ENCODE measurements at regions not wholly inside any gene's neighbourhood (a gene's known extent, or its start where the extent isn't known, plus 50 kb on each side); places are given as distances from the start of the nearest gene placed in this dataset.

DNA sequence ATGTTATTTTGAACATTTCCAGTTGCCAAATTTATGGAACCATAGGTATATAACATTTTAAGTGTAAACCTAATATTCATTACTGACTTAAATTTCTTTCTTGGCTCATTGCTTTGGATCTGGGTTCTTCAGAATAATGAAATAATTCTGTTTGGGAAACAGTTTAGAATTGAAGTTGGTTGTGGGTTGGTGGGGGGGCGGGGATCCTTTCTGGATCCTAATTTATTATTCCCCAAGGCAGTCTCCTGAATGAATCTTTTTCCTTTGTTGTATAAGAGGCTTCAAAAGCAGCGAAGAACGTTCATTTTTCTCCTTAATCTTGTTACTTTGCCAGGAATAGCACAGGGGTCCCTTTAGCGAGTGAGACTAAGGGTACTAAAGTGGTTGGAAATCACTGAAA is 325.5 kb downstream of the FOXG1 start:
- H3K9ac ChIP-seq (ENCODE audit: low read depth, low read length): no peak overlapping the region
- no peak overlapping the region for H3K56ac ChIP-seq (ENCODE audit: extremely low read depth, insufficient read depth, low read length)
- no peak overlapping the region for H2AK9ac ChIP-seq (replicated peaks; ENCODE audit: low read depth, low read length, poor library complexity)
- H3K27ac ChIP-seq (ENCODE audit: insufficient read depth, low read length): no peak overlapping the region
- H2AK5ac ChIP-seq (ENCODE audit: low read depth, low read length): no peak overlapping the region
- H3K27me3 ChIP-seq (ENCODE audit: control insufficient read depth, insufficient read depth, low read length): no peaks in the 10 kb centered on the region; the same call in 1 of the 2 replicates
- H3K9me3 ChIP-seq (ENCODE audit: control insufficient read depth, insufficient read depth, low read length): no peaks in the 10 kb centered on the region
- no CpG with 5 or more reads among the region's 4 CpGs for WGBS, 2 experiments (ENCODE audit: extremely low coverage in 2 of 2, insufficient read length in 1 of 2)
- no peaks in the 10 kb centered on the region for H4K20me1 ChIP-seq (ENCODE audit: insufficient read depth, low read length)
- CTCF ChIA-PET: no interaction called here
- dilution Hi-C loops (cut with HindIII; ENCODE audit: low sequenced_read_pairs, unreplicated experiment): no loop called here
- no peak overlapping the region for H2BK15ac ChIP-seq (ENCODE audit: low read depth, low read length)
- H3K14ac ChIP-seq (replicated peaks; ENCODE audit: low read depth, low read length): no peak overlapping the region
- POLR2A ChIA-PET (ENCODE audit: unreplicated experiment): no interaction called here
- H2BK5ac ChIP-seq (ENCODE audit: low read depth, low read length, poor library complexity, severe bottlenecking): no peak overlapping the region
- H3K4me2 ChIP-seq (ENCODE audit: low read depth, low read length): no peak overlapping the region
- no peak overlapping the region for H4K8ac ChIP-seq (ENCODE audit: low read depth in 2 of 2, low read length in 2 of 2)
- no peak for TF ChIP-seq RFX5 (IDR thresholded peaks at IDR 0.05; ENCODE audit: low read depth, low read length)
- TF ChIP-seq, protein P1, sequence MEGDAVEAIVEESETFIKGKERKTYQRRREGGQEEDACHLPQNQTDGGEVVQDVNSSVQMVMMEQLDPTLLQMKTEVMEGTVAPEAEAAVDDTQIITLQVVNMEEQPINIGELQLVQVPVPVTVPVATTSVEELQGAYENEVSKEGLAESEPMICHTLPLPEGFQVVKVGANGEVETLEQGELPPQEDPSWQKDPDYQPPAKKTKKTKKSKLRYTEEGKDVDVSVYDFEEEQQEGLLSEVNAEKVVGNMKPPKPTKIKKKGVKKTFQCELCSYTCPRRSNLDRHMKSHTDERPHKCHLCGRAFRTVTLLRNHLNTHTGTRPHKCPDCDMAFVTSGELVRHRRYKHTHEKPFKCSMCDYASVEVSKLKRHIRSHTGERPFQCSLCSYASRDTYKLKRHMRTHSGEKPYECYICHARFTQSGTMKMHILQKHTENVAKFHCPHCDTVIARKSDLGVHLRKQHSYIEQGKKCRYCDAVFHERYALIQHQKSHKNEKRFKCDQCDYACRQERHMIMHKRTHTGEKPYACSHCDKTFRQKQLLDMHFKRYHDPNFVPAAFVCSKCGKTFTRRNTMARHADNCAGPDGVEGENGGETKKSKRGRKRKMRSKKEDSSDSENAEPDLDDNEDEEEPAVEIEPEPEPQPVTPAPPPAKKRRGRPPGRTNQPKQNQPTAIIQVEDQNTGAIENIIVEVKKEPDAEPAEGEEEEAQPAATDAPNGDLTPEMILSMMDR (conservative IDR thresholded peaks at IDR 0.05; ENCODE audit: low read depth, low read length): no peak
- TF ChIP-seq MXI1 (IDR thresholded peaks at IDR 0.05; ENCODE audit: borderline replicate concordance, low read depth, low read length): no peak
- no peak for TF ChIP-seq MAFK (IDR thresholded peaks at IDR 0.05; ENCODE audit: low read depth, low read length)
- TF ChIP-seq BHLHE40 (IDR thresholded peaks at IDR 0.05; ENCODE audit: low read depth, low read length): no peak
- no peak for TF ChIP-seq ELK1 (IDR thresholded peaks at IDR 0.05; ENCODE audit: borderline replicate concordance, low read depth, low read length)
- no peak for TF ChIP-seq SMC3 (IDR thresholded peaks at IDR 0.05; ENCODE audit: low read depth, low read length)
- TF ChIP-seq, protein P2, sequence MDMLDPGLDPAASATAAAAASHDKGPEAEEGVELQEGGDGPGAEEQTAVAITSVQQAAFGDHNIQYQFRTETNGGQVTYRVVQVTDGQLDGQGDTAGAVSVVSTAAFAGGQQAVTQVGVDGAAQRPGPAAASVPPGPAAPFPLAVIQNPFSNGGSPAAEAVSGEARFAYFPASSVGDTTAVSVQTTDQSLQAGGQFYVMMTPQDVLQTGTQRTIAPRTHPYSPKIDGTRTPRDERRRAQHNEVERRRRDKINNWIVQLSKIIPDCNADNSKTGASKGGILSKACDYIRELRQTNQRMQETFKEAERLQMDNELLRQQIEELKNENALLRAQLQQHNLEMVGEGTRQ (IDR thresholded peaks at IDR 0.05; ENCODE audit: low read depth, low read length): no peak
- no peak for TF ChIP-seq NFE2L2 (IDR thresholded peaks at IDR 0.05; ENCODE audit: low read depth, low read length)
- TF ChIP-seq MAZ (IDR thresholded peaks at IDR 0.05; ENCODE audit: borderline replicate concordance, low read depth, low read length): no peak
- TF ChIP-seq RCOR1 (IDR thresholded peaks at IDR 0.05; ENCODE audit: insufficient replicate concordance, low read length): no peak
- TF ChIP-seq CHD1 (IDR thresholded peaks at IDR 0.05; ENCODE audit: low read depth, low read length): no peak
- TF ChIP-seq CEBPB (IDR thresholded peaks at IDR 0.05; ENCODE audit: low read depth, low read length): no peak
- no peak for TF ChIP-seq FOS (IDR thresholded peaks at IDR 0.05; ENCODE audit: low read depth, low read length)
- no TSS peak for BruUV-seq (replicated peaks)
- ATAC-seq (ENCODE audit: low read depth) (no peak), DNase-seq (no peak)
- no peaks in the 10 kb centered on the region for H3K4me1 ChIP-seq (ENCODE audit: control insufficient read depth, insufficient read depth, low read length)
- no peak overlapping the region for H2AFZ ChIP-seq (replicated peaks; ENCODE audit: low read length, poor library complexity)
- H3K79me1 ChIP-seq (ENCODE audit: low read depth in 1 of 2, low read length in 2 of 2): no peaks in the 10 kb centered on the region
- no peak overlapping the region for H4K91ac ChIP-seq (ENCODE audit: insufficient read depth, low read depth, low read length)
- H3K4ac ChIP-seq (ENCODE audit: low read depth, low read length): no peak overlapping the region
- H3K36me3 ChIP-seq (ENCODE audit: control insufficient read depth, insufficient read depth, low read length): no peaks in the 10 kb centered on the region
- H3K4me3 ChIP-seq (ENCODE audit: insufficient read depth, low read depth, low read length): no peak overlapping the region
- no peaks in the 10 kb centered on the region for H3K9me1 ChIP-seq (ENCODE audit: insufficient read depth, low read length)
- intact Hi-C loops (cut with micrococcal nuclease): no loop called here
- H4K5ac ChIP-seq (ENCODE audit: low read depth, low read length): no peak overlapping the region
- H3K23ac ChIP-seq (ENCODE audit: low read depth, low read length): no peak overlapping the region
- no peak overlapping the region for H2BK20ac ChIP-seq (ENCODE audit: low read depth, low read length)
- in situ Hi-C loops (cut with MboI; ENCODE audit: low sequenced_read_pairs): no loop called here
- H2BK120ac ChIP-seq (ENCODE audit: low read depth, low read length): no peak overlapping the region
- no peak overlapping the region for H3K18ac ChIP-seq (ENCODE audit: low read depth, low read length)

Measured in IMR-90 (cell line).